ENCODE measurements at regions not wholly inside any gene's neighbourhood (a gene's known extent, or its start where the extent isn't known, plus 50 kb on each side); places are given as distances from the start of the nearest gene placed in this dataset.

DNA sequence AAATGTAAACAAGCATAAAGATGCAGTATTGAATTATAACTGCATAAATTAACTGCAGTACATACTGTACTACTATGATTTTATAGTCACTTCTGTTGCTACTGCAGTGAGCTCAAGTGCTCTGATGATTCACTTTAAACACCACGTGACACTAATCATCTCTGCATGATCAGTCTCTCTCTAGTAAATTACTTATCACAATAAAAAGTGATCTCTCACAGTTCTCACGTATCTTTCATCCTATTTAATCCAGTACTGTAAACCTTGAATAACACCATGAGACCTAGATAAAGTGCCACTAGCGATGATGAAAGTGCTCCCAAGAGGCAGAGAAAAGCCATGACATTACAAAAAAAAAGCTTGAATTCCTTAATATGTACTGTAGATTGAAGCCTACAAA, 1242.0 kb downstream of the AMY1C start:
- H3K4me3 ChIP-seq (ENCODE audit: low read depth, low read length): no peak overlapping the region
- DNase-seq (ENCODE audit: low read depth): no peak
- TF ChIP-seq MYC (IDR thresholded peaks at IDR 0.05; ENCODE audit: low read depth, low read length): no peak
- TF ChIP-seq, protein P1, sequence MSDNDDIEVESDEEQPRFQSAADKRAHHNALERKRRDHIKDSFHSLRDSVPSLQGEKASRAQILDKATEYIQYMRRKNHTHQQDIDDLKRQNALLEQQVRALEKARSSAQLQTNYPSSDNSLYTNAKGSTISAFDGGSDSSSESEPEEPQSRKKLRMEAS (IDR thresholded peaks at IDR 0.05; ENCODE audit: low read depth, low read length): no peak
- TF ChIP-seq, protein P2, sequence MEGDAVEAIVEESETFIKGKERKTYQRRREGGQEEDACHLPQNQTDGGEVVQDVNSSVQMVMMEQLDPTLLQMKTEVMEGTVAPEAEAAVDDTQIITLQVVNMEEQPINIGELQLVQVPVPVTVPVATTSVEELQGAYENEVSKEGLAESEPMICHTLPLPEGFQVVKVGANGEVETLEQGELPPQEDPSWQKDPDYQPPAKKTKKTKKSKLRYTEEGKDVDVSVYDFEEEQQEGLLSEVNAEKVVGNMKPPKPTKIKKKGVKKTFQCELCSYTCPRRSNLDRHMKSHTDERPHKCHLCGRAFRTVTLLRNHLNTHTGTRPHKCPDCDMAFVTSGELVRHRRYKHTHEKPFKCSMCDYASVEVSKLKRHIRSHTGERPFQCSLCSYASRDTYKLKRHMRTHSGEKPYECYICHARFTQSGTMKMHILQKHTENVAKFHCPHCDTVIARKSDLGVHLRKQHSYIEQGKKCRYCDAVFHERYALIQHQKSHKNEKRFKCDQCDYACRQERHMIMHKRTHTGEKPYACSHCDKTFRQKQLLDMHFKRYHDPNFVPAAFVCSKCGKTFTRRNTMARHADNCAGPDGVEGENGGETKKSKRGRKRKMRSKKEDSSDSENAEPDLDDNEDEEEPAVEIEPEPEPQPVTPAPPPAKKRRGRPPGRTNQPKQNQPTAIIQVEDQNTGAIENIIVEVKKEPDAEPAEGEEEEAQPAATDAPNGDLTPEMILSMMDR (IDR thresholded peaks at IDR 0.05; ENCODE audit: low read depth, low read length): no peak
- TF ChIP-seq POLR2A (IDR thresholded peaks at IDR 0.05; ENCODE audit: extremely low read depth, insufficient read length): no peak

DNA sequence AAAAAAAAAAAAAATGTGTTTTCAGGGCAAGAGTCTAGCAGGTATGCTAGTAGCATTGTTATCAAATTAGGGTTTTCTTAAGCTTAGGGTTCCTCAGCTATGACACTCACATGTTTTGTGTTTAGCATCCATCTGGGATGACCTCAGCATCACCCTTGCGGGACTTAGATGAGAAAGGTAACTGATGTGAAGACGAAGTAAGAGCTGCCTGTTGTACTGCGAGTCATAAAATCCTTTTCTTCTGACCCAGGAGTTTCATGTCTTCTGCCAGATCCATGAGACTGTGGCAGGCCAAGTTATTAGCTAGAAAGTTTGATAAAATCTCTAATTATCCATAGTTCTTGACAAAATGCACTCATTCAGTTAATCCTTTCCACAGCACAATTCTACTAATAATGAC, 1251.1 kb downstream of the AMY1C start:
- no peak for DNase-seq (ENCODE audit: low read depth)
- H3K4me3 ChIP-seq (ENCODE audit: low read depth, low read length): no peak overlapping the region
- TF ChIP-seq, protein P2 (IDR thresholded peaks at IDR 0.05; ENCODE audit: low read depth, low read length): no peak
- TF ChIP-seq POLR2A (IDR thresholded peaks at IDR 0.05; ENCODE audit: extremely low read depth, insufficient read length) (no peak), MYC (IDR thresholded peaks at IDR 0.05; ENCODE audit: low read depth, low read length) (no peak)
- TF ChIP-seq, protein P1 (IDR thresholded peaks at IDR 0.05; ENCODE audit: low read depth, low read length): no peak

DNA sequence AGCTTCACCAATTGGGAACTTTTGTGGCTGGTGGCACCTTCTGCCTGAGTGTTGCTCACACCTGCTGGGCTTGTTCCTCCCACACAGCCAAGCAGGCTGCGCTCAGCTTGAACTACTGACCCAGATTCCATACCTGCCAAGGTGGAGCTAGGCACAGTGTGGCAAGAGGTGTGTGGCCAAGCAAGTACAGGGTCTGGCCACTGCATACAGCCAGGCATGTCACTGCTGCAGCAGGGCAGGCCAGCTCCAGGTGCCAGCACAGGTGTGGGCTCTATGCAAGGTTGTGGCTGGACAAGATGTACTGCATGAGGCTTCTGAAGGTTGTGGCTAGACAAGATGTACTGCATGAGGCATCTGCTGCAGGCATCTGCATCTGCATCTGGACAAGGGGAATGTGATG, 1254.8 kb downstream of the AMY1C start:
- H3K4me3 ChIP-seq (ENCODE audit: low read depth, low read length): no peak overlapping the region
- DNase-seq (ENCODE audit: low read depth): no peak
- TF ChIP-seq POLR2A (IDR thresholded peaks at IDR 0.05; ENCODE audit: extremely low read depth, insufficient read length) (no peak), MYC (IDR thresholded peaks at IDR 0.05; ENCODE audit: low read depth, low read length) (no peak)
- TF ChIP-seq, protein P1 (IDR thresholded peaks at IDR 0.05; ENCODE audit: low read depth, low read length): no peak
- TF ChIP-seq, protein P2 (IDR thresholded peaks at IDR 0.05; ENCODE audit: low read depth, low read length): no peak

DNA sequence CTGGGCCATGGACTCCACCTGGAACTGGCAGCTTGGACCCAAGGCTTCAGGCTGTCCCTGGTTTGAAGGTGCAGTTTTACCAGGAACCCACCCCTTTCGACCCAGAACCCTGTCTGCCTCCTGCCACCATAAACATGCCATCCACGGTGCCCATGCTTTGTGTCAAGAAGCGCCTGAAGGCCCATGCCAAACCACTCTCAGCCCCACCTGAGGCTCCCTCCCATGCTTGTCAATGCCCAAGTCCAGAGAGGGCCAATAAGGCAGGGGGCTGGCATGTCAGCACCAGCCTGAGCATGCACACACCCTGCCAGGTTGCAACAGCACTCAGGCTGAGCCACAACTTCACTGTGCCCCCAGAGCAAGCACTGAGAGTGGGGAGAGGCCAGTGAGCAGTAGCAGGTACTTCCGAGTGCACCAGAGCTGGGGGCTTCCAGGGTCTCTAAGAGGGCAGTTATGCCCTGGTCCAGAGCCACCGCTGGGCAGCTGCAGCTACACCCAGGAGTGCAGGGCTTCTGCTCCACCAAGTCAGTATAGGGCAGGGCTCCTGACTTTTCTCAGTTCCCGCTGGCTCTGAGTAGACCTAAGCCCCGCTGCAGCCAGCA, 1256.0 kb downstream of the AMY1C start:
- DNase-seq (ENCODE audit: low read depth): no peak
- TF ChIP-seq, protein P2 (IDR thresholded peaks at IDR 0.05; ENCODE audit: low read depth, low read length): no peak
- TF ChIP-seq MYC (IDR thresholded peaks at IDR 0.05; ENCODE audit: low read depth, low read length): no peak
- H3K4me3 ChIP-seq (ENCODE audit: low read depth, low read length): no peak overlapping the region

DNA sequence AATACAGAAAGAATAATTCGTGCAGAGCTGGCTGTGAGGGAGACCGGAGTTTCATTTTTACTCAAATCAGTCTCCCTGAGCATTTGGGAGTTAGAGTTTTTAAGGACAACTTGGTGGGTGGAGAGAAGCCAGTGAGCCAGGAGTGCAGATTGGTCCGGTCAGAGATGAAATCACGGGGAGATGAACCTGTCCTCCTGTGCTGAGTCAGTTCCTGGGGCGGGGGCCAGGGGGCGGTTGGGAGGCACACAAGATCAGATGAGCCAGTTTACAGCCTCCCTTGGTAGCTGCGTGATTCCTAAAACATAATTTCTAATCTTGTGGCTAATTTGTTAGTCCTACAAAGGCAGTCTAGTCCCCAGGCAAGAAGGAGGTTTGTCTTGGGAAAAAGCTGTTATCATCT, 1267.9 kb downstream of the AMY1C start:
- H3K4me3 ChIP-seq (ENCODE audit: low read depth, low read length): no peak overlapping the region
- DNase-seq (ENCODE audit: low read depth): no peak
- TF ChIP-seq, protein P1 (IDR thresholded peaks at IDR 0.05; ENCODE audit: low read depth, low read length): no peak
- no peak for TF ChIP-seq MYC (IDR thresholded peaks at IDR 0.05; ENCODE audit: low read depth, low read length)
- TF ChIP-seq POLR2A (IDR thresholded peaks at IDR 0.05; ENCODE audit: extremely low read depth, insufficient read length): no peak
- TF ChIP-seq, protein P2 (IDR thresholded peaks at IDR 0.05; ENCODE audit: low read depth, low read length): no peak

DNA sequence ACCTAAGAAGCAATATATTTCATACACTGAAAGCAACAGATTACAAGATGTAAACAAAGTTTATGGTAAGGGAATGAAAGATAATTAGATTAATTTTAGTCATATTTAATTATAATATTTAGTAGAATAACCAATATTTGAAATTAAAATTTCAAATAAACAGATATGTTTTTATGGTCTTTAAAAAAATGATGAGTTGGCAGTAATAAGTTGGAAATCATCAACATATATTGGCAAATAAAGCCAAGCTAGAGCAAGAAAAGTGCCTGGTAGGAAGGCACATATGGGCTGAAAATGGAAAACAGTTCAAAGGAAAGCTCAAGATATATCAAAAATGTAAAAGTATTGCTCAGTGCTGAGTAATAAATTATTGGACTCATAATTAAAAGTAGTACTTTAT, 1274.0 kb downstream of the AMY1C start:
- DNase-seq (ENCODE audit: low read depth): no peak
- no peak for TF ChIP-seq POLR2A (IDR thresholded peaks at IDR 0.05; ENCODE audit: extremely low read depth, insufficient read length)
- TF ChIP-seq MYC (IDR thresholded peaks at IDR 0.05; ENCODE audit: low read depth, low read length): no peak
- TF ChIP-seq, protein P2 (IDR thresholded peaks at IDR 0.05; ENCODE audit: low read depth, low read length): no peak
- TF ChIP-seq, protein P1 (IDR thresholded peaks at IDR 0.05; ENCODE audit: low read depth, low read length): no peak

More for the DNA sequence above, 1274.0 kb downstream of the AMY1C start:
- no peak overlapping the region for H3K4me3 ChIP-seq (ENCODE audit: low read depth, low read length)
